HG03139 (cell line): ENCODE measurements at regions not wholly inside any gene's neighbourhood (a gene's known extent, or its start where the extent isn't known, plus 50 kb on each side); places are given as distances from the start of the nearest gene placed in this dataset.

Source experiments
- ATAC-seq: cut with Tn5 transposase; IDR thresholded peaks from one replicate; pipeline ENCODE4 v1.9.1; 2021; ENCODE audit not compliant: unreplicated experiment

- ATAC-seq: no peak
Observed at GRCh38 chr5:98031926-98032325, 741.5 kb upstream of the RGMB start.

DNA sequence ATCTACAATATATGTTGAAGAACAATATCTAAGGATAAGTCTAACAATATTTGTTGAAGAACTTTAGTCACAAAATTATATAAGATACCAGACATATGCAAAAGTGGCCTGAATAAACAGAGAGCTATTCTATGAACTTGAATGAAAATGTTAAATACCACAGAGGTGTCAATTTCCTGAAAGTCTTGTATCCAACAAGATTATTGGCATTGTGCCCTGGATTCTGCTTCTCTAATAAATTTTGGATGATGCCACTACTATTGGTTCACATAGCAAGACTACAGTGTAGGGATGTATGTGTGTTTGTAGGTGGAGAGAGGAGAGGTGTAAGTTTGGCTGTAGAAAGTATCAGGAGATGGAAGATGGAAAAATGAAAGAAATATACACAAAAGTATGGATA is 731.8 kb upstream of the RGMB start:
- no peak for ATAC-seq

- no peak for ATAC-seq
Observed at GRCh38 chr5:98042521-98042920, 730.9 kb upstream of the RGMB start.

- no peak for ATAC-seq
Observed at GRCh38 chr5:98042961-98043360, 730.5 kb upstream of the RGMB start.

DNA sequence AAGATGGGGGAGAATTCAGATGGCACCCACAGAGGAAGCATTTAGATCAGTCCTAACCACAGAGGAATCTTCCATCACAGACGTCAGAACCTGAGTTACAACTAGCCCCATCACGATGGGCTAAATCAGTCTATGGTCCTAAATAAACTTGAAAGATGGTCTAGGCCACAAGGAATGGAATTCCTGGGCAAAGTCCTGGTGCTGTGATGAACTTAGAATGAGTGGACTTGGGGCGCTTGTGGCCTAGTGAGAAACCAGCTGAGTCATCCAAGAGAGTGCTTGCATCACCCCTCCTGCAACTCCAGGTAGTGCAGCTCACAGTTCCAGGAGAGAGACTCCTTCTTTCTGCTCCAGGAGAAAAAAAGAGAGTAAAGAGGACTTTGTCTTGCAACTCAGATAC is 722.9 kb upstream of the RGMB start:
- ATAC-seq: no peak

DNA sequence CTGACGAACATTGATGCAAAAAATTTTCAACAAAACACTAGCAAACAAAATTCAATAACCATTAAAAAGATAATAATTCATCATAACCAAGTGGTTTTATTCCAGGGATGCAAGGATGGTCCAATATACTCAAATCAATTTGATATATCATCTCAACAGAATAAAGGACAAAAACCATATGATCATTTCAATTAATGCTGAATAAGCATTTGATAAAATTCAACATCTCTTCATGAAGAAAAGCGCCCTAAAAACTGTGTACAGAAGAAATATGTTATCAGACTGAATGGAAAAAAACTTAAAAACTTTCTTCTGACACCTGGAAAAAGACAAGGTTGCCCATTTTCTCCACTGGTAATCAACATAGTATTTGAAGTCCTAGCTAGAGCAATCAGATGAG is 720.3 kb upstream of the RGMB start:
- ATAC-seq: no peak

GRCh38 chr5:98060148-98060547 is 713.3 kb upstream of the RGMB start:
- ATAC-seq: no peak

GRCh38 chr5:98064118-98064685 is 709.3 kb upstream of the RGMB start:
- ATAC-seq: no peak

GRCh38 chr5:98065261-98065909 is 708.1 kb upstream of the RGMB start:
- no peak for ATAC-seq

DNA sequence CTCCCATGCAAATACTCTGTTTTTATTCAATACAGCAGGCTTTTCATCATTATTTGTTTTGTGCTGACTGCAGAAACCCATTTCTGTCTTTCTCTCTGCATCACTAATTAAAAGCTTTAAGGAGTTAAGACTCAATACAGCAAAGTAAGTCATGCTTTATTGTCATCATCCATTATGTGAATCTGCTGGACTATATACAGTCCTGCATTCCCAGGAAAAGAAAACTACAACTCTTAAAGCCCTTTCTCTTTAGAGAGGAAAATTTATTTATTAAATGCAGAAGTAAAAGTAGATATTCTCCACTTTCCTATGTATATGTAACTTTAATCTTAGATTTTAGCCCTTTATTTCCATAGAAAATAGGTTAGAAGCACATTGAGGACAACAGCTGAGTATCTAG is 706.6 kb upstream of the RGMB start:
- ATAC-seq: no peak

DNA sequence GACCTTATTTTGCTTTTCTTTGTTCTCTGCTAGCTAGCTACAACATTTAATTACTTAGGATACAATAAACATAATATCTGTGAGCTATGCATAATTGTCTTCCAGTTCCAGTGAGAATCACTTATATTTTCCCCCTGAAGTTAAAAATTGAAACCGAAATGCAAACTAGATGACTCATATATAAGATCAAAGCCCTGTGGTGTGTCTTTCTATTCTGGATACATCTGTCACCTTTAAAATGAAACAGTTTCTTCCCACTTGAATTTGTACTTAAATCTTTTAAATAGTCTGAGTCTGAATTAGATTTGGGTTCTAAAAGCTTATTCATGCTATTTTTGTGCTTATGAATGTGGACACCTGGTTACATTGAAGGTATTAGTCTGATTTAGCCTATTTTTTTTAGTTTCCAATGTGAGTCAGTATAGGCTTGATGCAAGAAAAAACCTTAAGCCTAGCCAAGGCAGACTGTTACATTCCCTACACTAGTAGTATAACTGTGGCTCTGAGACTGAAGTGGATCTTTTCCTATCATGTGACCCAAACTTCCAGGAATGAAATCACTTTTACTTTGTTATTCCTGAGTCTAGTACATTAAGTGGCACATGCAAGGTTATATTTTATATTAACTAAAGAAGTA is 703.5 kb upstream of the RGMB start:
- ATAC-seq: peak; percentile 70

GRCh38 chr5:98072921-98073320 is 700.5 kb upstream of the RGMB start:
- no peak for ATAC-seq

GRCh38 chr5:98076501-98076900 is 697.0 kb upstream of the RGMB start:
- no peak for ATAC-seq

- ATAC-seq: no peak
Observed at GRCh38 chr5:98085593-98085992, 687.9 kb upstream of the RGMB start.

GRCh38 chr5:98095072-98095471 is 678.4 kb upstream of the RGMB start:
- ATAC-seq: no peak

GRCh38 chr5:98096155-98096554 is 677.3 kb upstream of the RGMB start:
- no peak for ATAC-seq

DNA sequence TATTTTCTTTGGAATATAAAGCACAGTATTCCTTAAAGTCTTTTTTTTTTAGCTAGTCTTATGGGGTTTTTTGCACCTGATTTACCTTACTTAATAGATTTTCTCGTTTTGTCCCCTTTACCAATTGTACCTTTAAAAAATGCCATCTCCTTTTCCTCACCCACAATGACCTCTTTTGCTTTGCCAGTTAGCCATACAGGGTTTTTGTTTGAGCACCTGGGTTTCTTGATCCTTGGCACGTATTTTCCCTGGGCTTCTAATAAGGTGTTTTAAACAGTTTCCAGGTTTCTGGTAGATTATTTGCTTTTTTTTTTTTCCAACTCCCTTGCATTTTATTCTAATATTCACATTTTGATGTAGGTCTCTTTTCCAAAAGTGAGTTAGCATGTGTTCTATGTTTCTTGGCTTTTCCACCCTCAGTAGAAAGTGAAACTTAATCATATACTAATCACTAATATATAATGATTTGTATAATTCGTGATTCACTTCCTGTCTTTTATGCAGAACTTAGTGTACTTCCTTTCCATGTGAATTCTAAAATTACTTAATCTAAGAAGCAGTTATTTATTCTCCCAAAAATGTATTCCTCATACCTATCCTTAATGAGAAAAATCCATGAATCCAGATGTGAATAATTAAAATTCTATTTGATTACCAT is 673.9 kb upstream of the RGMB start:
- ATAC-seq: no peak

GRCh38 chr5:98101131-98101530 is 672.3 kb upstream of the RGMB start:
- no peak for ATAC-seq

DNA sequence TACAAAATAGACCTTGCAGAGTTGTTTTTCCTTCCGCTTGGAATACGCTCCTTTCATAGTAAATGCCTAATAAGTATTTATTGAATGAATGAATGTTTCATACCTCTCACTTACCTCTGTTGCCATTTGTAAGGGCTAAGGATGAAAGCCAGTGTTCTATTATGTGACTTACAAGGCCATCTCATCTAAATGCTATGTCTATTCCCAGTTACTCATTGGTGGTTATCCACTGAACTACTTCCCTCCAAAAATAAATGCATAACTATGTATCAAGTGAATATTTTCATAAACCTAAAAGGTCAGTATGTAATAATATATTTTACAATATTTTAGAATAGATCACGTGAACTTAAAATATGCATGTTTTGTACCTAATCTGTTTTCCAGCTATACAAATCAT is 670.5 kb upstream of the RGMB start:
- ATAC-seq: no peak

- ATAC-seq: no peak
Observed at GRCh38 chr5:98103807-98104206, 669.7 kb upstream of the RGMB start.

GRCh38 chr5:98104454-98105188 is 668.8 kb upstream of the RGMB start:
- no peak for ATAC-seq

GRCh38 chr5:98105681-98106080 is 667.8 kb upstream of the RGMB start:
- ATAC-seq: no peak
